CD4-positive, alpha-beta memory T cell (primary cell): ENCODE measurements at regions not wholly inside any gene's neighbourhood (a gene's known extent, or its start where the extent isn't known, plus 50 kb on each side); places are given as distances from the start of the nearest gene placed in this dataset.
"Not testable (repeated sequence)": the region's sequence is repeated elsewhere in the genome, so short reads cannot be mapped to it uniquely, and the experiment has no call there.

Experiments used
- CTCF ChIA-PET: fragments of 350-600 bp; sonication (Branson Sonifier 250); formaldehyde crosslinking; loops from one replicate; lab custom pipeline; 2021; ENCODE audit warnings: inconsistent platforms; ENCODE audit not compliant: partially characterized antibody; lab: Charles Lee
- POLR2A ChIA-PET: fragments of 350-600 bp; sonication (Branson Sonifier 250); formaldehyde crosslinking; loops from one replicate; lab custom pipeline; 2021; ENCODE audit not compliant: partially characterized antibody; lab: Charles Lee
- DNase-seq, 5 donors: peaks; one replicate each; pipeline versions ENCODE4 v3.0.0 to v3.0.0-alpha.2; 2020 to 2022; ENCODE audit warnings: mixed read lengths in 1 of 5
- H3K27ac ChIP-seq: one replicate; pipeline ENCODE4 v1.7.0; 2013; ENCODE audit warnings: low read depth, low read length
- H3K27me3 ChIP-seq: 2 replicates; pipeline ENCODE4 v1.7.0; 2013; ENCODE audit warnings: mild to moderate bottlenecking, low read length, moderate library complexity; ENCODE audit not compliant: insufficient read depth
- H3K36me3 ChIP-seq: 2 replicates; pipeline ENCODE4 v1.7.0; 2013; ENCODE audit warnings: mild to moderate bottlenecking, low read length, moderate library complexity; ENCODE audit not compliant: insufficient read depth
- H3K4me1 ChIP-seq: 2 replicates; pipeline ENCODE4 v1.7.0; 2013; ENCODE audit warnings: mild to moderate bottlenecking, low read length, moderate library complexity; ENCODE audit not compliant: insufficient read depth
- H3K4me3 ChIP-seq, 2 donors: one replicate each; pipeline ENCODE4 v1.7.0; 2013; ENCODE audit warnings: low read length in 2 of 2, mild to moderate bottlenecking in 1 of 2
- H3K9me3 ChIP-seq, 2 donors: one replicate each; pipeline ENCODE4 v1.7.0; 2013; ENCODE audit warnings: low read length in 2 of 2, control low read depth in 1 of 2; ENCODE audit not compliant: control insufficient read depth in 1 of 2
- H3K27ac Mint-ChIP-seq, 7 donors: one replicate each; pipeline ENCODE4 v1.8.0; 2020 to 2021; ENCODE audit warnings: mixed read lengths in 7 of 7, mild to moderate bottlenecking in 6 of 7, inconsistent platforms in 3 of 7, moderate library complexity in 3 of 7
- H3K27me3 Mint-ChIP-seq, 2 donors: one replicate each; pipeline ENCODE4 v1.8.0; 2020 to 2021; ENCODE audit warnings: mixed read lengths in 2 of 2
- H3K36me3 Mint-ChIP-seq, 2 donors: one replicate each; pipeline ENCODE4 v1.8.0; 2020 to 2021; ENCODE audit warnings: mixed read lengths in 2 of 2, inconsistent platforms in 1 of 2, mild to moderate bottlenecking in 1 of 2
- H3K4me1 Mint-ChIP-seq, 4 donors: one replicate each; pipeline ENCODE4 v1.8.0; 2020 to 2021; ENCODE audit warnings: mixed read lengths in 4 of 4, mild to moderate bottlenecking in 1 of 4
- H3K4me3 Mint-ChIP-seq, 8 donors: one replicate each; pipeline ENCODE4 v1.8.0; 2020 to 2021; ENCODE audit warnings: mixed read lengths in 8 of 8, mild to moderate bottlenecking in 7 of 8, moderate library complexity in 6 of 8, inconsistent platforms in 3 of 8
- H3K9me3 Mint-ChIP-seq, 8 donors: one replicate each; pipeline ENCODE4 v1.8.0; 2020 to 2021; ENCODE audit warnings: mixed read lengths in 8 of 8, mild to moderate bottlenecking in 5 of 8, inconsistent platforms in 3 of 8, moderate library complexity in 1 of 8
- intact Hi-C: fragments of 100-400 bp; cut with micrococcal nuclease; formaldehyde crosslinking; loops from one replicate; pipeline ENCODE4 v1.15.1; 2023

DNA sequence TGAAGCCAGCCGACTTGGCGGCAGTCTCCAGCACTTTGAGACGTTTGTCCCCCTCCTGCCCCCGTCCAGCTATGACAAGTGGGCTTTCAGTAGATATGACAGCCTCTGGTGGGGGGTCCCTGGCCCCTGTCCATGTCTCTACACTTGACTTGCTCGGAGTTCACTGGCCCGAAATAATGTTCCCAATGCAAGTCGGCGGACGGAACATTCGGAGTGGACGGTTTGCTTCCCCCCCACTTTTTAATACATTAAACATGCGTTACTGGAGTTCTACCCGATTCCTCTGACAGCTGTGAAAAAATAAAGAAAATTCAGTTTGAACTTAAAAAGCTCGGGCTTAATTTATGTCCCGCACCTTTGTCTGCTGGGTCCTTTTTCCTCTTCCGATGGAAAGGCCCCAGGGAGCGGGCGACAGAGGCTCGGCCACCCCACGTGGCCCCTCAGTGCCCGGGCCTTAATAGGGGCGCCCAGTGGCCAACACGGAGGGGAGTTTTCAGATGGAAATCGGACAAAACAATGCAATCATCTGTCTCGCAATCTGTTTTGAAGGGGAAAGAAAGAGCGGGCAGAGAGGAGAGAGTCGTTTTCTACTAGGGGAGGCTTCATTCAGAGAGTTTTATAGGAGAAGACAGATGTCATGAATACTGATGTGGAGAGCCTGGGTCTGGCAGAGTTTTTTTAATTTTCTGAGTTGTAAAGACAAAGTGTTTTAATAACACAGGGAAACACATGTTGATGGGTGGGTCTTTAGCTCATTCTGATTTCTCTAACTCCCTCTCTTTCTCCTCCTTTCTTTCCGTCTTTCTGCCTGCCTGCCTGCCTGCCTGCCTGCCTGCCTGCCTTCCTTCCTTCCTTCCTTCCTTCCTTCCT, 50.2 kb downstream of the SMIM38 start:
- Mint-ChIP-seq H3K27ac (no peak overlapping the region), H3K27me3 (peaks cover 2 to 5% of the 10 kb centered on the region in 2 donors), H3K36me3 (no peaks in the 10 kb centered on the region), H3K9me3 (peaks cover 0 to 5% (median 2%) of the 10 kb centered on the region in 8 donors), H3K4me3 (no peak overlapping the region), H3K4me1 (no peaks in the 10 kb centered on the region)
- Histone ChIP-seq H3K27me3 (no peaks in the 10 kb centered on the region), H3K4me3 (no peak overlapping the region), H3K4me1 (no peaks in the 10 kb centered on the region), H3K27ac (no peak overlapping the region), H3K9me3 (no peaks in the 10 kb centered on the region), H3K36me3 (no peaks in the 10 kb centered on the region)
- DNase-seq = no peak
- POLR2A ChIA-PET = no interaction called here
- CTCF ChIA-PET = no interaction called here
- intact Hi-C loops = no loop called here

DNA sequence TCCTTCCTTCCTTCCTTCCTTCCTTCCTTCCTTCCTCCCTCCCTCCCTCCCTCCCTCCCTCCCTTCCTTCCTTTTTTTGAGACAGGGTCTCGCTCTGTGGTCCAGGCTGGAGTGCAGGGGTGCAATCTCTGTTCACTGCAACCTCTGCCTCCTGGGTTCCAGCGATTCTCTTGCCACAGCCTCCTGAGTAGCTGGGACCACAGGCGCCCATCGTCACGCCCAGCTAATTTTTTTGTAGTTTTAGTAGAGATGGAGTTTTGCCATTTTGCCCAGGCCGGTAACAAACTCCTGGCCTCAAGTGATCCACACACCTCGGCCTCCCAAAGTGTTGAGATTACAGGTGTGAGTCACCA, 50.9 kb downstream of the SMIM38 start:
- DNase-seq, H3K4me1 Mint-ChIP-seq, H3K4me3 Mint-ChIP-seq, H3K9me3 Mint-ChIP-seq, H3K27ac Mint-ChIP-seq, H3K27ac ChIP-seq, H3K27me3 ChIP-seq, POLR2A ChIA-PET, H3K9me3 ChIP-seq, H3K36me3 ChIP-seq, H3K27me3 Mint-ChIP-seq, H3K4me1 ChIP-seq, CTCF ChIA-PET, H3K36me3 Mint-ChIP-seq, H3K4me3 ChIP-seq, intact Hi-C loops: not testable (repeated sequence)

DNA sequence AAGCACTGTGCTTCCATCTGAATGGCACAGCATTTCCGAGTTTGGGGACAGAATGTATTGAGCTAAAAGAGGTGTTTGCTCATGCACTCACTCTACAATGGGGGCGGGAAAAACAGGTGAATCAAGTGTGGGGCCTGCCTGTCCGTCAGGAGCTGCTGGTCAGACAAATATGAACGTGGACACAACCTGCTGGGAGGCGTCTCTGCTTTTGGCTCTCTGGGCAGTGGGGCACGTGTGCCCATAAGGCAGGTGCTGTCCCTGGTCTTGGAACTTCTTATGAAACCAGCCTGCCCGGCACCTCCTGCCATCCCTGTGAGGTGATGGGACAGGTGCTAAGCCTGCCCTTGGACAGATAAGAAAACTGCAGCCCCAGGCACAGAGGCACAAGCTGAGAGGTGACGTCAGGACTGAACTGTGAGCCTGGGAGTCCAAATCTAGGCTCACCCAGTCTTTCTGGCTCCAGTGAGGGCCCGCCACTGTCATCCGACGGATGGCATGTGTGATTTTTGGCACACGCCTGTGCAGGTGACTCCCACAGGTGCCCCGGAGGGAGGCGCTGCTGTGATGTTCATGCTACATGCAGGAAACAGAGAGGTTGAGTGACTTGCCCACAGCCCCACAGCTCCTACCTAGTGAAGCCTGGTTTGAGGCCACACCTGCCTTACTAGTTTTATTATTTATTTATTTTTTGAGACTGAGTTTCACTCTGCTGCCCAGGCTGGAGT, 51.6 kb downstream of the SMIM38 start:
- POLR2A ChIA-PET = no interaction called here
- H3K36me3 ChIP-seq = no peaks in the 10 kb centered on the region
- Mint-ChIP-seq H3K27me3 (peaks cover 4 to 13% of the 10 kb centered on the region in 2 donors), H3K9me3 (peaks cover 0 to 5% (median 2%) of the 10 kb centered on the region in 8 donors), H3K4me1 (no peaks in the 10 kb centered on the region), H3K27ac (peak overlapping the region in 1 of 7 donors; percentile 87), H3K4me3 (no peak overlapping the region), H3K36me3 (no peaks in the 10 kb centered on the region)
- H3K27me3 ChIP-seq = no peaks in the 10 kb centered on the region
- intact Hi-C loops = no loop called here
- no peak for DNase-seq
- CTCF ChIA-PET = no interaction called here
- H3K4me3 ChIP-seq = no peak overlapping the region
- no peaks in the 10 kb centered on the region for H3K4me1 ChIP-seq
- no peaks in the 10 kb centered on the region for H3K9me3 ChIP-seq
- H3K27ac ChIP-seq = no peak overlapping the region

DNA sequence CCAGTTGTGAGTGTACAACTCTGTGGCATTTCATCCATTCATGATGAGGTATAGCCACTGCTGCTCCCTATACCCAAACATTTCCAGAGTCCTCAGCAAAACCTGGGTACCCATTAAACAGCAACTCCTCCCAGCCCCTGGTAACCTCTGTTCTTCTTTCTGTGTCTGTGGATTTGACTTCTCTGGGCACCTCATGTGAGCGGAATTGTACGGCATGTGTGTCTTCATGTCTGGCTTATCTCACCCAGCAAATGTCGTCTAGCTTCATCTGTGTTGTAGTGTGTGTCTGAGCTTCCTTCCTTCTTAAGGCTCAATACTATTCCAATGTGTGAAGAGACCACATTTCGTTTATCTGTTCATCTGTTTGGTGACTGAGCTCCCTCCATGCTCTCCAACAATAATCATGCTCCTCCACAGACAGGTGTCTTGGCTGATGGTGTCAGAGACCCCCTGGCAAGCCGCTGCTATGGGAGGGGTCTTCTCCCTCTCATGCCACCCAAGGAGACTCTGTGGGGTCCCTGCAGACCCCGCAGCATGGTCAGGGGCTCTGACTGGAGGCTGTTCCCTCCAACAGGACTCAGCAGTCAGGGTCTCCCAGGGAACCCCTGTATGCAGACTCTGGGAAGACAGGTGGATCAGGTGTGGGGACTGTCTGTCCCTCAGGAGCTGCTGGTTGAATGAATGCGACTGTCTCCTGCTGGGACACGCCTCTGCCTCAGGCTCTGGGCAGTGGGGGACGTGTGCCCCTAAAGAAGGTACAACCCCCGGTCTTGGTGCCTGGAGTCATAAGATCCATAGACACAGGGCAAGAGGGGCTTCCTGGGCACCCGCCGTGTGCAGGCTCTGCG, 52.7 kb downstream of the SMIM38 start:
- no peak for DNase-seq
- CTCF ChIA-PET = no interaction called here
- peaks cover 4 to 17% of the 10 kb centered on the region in 2 donors for H3K27me3 Mint-ChIP-seq
- POLR2A ChIA-PET = no interaction called here
- Histone ChIP-seq H3K27me3 (no peaks in the 10 kb centered on the region), H3K4me3 (no peak overlapping the region), H3K27ac (no peak overlapping the region), H3K4me1 (no peaks in the 10 kb centered on the region), H3K36me3 (no peaks in the 10 kb centered on the region), H3K9me3 (no peaks in the 10 kb centered on the region)
- H3K27ac Mint-ChIP-seq = no peak overlapping the region
- peaks cover 0 to 5% (median 2%) of the 10 kb centered on the region in 8 donors for H3K9me3 Mint-ChIP-seq
- H3K36me3 Mint-ChIP-seq = no peaks in the 10 kb centered on the region
- peaks cover 0 to 3% (median under 1%) of the 10 kb centered on the region in 4 donors for H3K4me1 Mint-ChIP-seq
- intact Hi-C loops = no loop called here
- H3K4me3 Mint-ChIP-seq = no peak overlapping the region

DNA sequence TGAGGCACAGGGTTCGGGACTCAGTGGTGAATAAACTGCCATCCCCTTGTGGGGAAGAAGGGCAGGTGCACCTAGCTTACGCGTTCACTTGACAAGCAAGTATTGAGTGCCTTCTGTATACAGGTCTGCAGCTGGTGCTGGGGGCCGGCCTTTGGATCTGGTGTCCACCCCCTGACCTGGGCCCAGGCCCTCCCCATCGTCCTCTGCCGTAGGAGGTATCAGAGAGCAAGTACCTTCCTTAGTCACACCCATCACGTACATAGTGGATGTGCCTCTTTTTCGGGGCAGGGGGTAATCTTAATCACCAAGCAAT, 53.3 kb downstream of the SMIM38 start:
- Histone ChIP-seq H3K27me3 (no peaks in the 10 kb centered on the region), H3K36me3 (no peaks in the 10 kb centered on the region), H3K27ac (no peak overlapping the region), H3K4me1 (no peaks in the 10 kb centered on the region), H3K4me3 (no peak overlapping the region), H3K9me3 (no peaks in the 10 kb centered on the region)
- H3K9me3 Mint-ChIP-seq = peaks cover 0 to 5% (median 2%) of the 10 kb centered on the region in 8 donors
- H3K36me3 Mint-ChIP-seq = no peaks in the 10 kb centered on the region
- no peak overlapping the region for H3K4me3 Mint-ChIP-seq
- H3K4me1 Mint-ChIP-seq = peaks cover 0 to 7% (median 2%) of the 10 kb centered on the region in 4 donors
- H3K27me3 Mint-ChIP-seq = peaks cover 4 to 17% of the 10 kb centered on the region in 2 donors
- H3K27ac Mint-ChIP-seq = no peak overlapping the region
- POLR2A ChIA-PET = no interaction called here
- CTCF ChIA-PET = no interaction called here
- intact Hi-C loops = no loop called here
- no peak for DNase-seq

DNA sequence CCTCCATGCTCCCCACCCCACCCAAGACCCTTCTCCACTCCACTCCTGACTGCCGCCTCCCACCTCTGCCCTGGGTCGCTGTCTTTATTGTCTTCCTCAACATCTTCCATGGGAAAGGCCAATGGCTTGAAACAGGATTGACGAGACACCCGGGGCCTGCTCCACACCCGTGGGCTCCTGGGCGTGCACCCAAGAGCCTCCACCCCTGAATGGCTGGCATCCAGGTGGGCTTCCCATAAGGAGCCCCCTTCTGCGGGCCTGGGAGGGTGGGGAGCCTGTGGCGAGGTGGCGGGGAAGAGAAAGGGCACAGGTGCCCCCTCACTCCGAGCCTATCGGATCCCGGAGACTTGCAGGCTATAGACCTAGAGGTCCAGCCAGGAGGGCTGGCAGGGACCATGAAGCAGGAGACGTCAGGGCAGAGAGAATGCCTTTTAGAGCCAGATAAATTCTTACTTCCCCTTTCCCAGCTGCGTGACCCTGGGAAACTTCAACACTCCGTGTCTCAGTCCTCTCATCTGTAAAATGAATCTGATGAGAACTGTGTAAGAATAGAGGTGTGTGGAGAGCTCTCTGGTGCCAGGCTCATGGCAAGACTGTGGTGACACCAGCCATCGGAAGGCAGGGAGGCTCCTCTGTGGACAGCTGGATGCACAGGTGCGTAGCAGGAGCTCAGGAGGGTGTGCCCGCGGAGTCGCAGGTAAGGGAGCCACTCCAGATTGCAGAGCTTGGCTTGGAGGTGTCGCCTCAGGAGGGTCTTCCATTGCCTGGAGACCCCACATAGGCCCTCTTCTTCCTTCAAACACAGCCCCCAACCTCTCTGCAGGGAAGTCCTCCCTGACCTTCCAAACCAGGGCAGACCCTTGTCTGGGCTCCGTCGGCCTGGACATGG, 53.9 kb downstream of the SMIM38 start:
- no peak for DNase-seq
- POLR2A ChIA-PET = no interaction called here
- Mint-ChIP-seq H3K36me3 (no peaks in the 10 kb centered on the region), H3K4me3 (no peak overlapping the region), H3K9me3 (peaks cover 0 to 5% (median 3%) of the 10 kb centered on the region in 8 donors), H3K27me3 (peaks cover 6 to 17% of the 10 kb centered on the region in 2 donors), H3K27ac (no peak overlapping the region), H3K4me1 (peaks cover 0 to 7% (median 2%) of the 10 kb centered on the region in 4 donors)
- no peaks in the 10 kb centered on the region for H3K4me1 ChIP-seq
- CTCF ChIA-PET = no interaction called here
- intact Hi-C loops = no loop called here
- H3K9me3 ChIP-seq = no peaks in the 10 kb centered on the region
- no peak overlapping the region for H3K4me3 ChIP-seq
- no peaks in the 10 kb centered on the region for H3K36me3 ChIP-seq
- no peak overlapping the region for H3K27ac ChIP-seq
- no peaks in the 10 kb centered on the region for H3K27me3 ChIP-seq
